ENCODE measurements at regions not wholly inside any gene's neighbourhood (a gene's known extent, or its start where the extent isn't known, plus 50 kb on each side); places are given as distances from the start of the nearest gene placed in this dataset.

- no peak for DNase-seq
Measured at GRCh38 chr12:16668198-16668597, 62.2 kb upstream of the LMO3 start.

GRCh38 chr12:16658699-16659098 is 52.7 kb upstream of the LMO3 start:
- no peak for DNase-seq
